SK-N-MC (cell line): ENCODE measurements at regions not wholly inside any gene's neighbourhood (a gene's known extent, or its start where the extent isn't known, plus 50 kb on each side); places are given as distances from the start of the nearest gene placed in this dataset.

ENCODE experiments used
- EZH2 ChIP-seq: fragments of 200-600 bp; sonication (generic); IDR thresholded peaks from one replicate; pipeline ENCODE4 v1.6.1; 2017; ENCODE audit warnings: antibody characterized with exemption
- FOXP2 ChIP-seq: optimal IDR thresholded peaks from 2 replicates; pipeline ENCODE3; 2011; ENCODE audit warnings: mild to moderate bottlenecking, moderate library complexity; ENCODE audit not compliant: insufficient read depth; ENCODE audit errors: extremely low read length, control extremely low read depth
- POLR2AphosphoS5 ChIP-seq: IDR thresholded peaks from 2 replicates; pipeline ENCODE4 v1.6.1; 2012; ENCODE audit warnings: mild to moderate bottlenecking, low read depth, low read length, borderline replicate concordance

DNA sequence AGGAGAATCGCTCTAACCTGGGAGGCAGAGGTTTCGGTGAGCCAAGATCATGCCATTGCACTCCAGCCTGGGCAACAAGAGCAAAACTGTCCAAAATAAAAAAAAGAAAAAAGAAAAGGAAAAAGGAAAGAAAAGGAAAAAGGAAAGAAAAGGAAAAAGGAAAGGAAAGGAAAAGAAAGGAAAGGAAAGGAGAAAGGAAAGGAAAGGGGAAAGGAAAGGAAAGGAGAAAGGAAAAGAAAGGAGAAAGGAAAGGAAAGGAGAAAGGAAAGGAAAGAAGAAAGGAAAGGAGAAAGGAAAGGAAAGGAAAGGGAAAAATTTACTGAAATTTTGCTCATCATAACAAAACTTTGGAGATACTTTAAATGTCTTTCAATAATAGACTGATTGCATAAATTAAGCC, 391.3 kb upstream of the GYPC start:
- TF ChIP-seq POLR2AphosphoS5 (no peak), EZH2 (no peak), FOXP2 (no peak)
